Calu3 (cell line): ENCODE measurements at regions not wholly inside any gene's neighbourhood (a gene's known extent, or its start where the extent isn't known, plus 50 kb on each side); places are given as distances from the start of the nearest gene placed in this dataset.
A peak's percentile ranks its signal among the peaks of the same experiment; 100 is the strongest.

Experiments used
- BruUV-seq: library from RNA; stranded (reverse); fragments of 400-500 nt; replicated peaks from 2 replicates; lab custom pipeline; 2021; lab: Mats Ljungman, UMichigan
- CTCF ChIA-PET: fragments of 300-600 bp; sonication (Branson Sonifier 250); formaldehyde crosslinking; loops from one replicate; lab custom pipeline; 2022; ENCODE audit warnings: antibody characterized with exemption; lab: Charles Lee
- DNase-seq: peaks from one replicate; pipeline ENCODE4 v3.0.0; 2022
- H3K27ac Mint-ChIP-seq: one replicate; pipeline ENCODE4 v1.8.0; 2022; ENCODE audit warnings: mixed read lengths; ENCODE audit not compliant: unreplicated experiment
- H3K27me3 Mint-ChIP-seq: one replicate; pipeline ENCODE4 v1.8.0; 2022; ENCODE audit warnings: mixed read lengths; ENCODE audit not compliant: unreplicated experiment
- H3K36me3 Mint-ChIP-seq: one replicate; pipeline ENCODE4 v1.8.0; 2022; ENCODE audit warnings: mild to moderate bottlenecking, moderate library complexity, mixed read lengths; ENCODE audit not compliant: insufficient read depth, unreplicated experiment
- H3K4me1 Mint-ChIP-seq: one replicate; pipeline ENCODE4 v1.8.0; 2022; ENCODE audit warnings: mild to moderate bottlenecking, low read depth, mixed read lengths; ENCODE audit not compliant: unreplicated experiment
- H3K4me3 Mint-ChIP-seq: one replicate; pipeline ENCODE4 v1.8.0; 2022; ENCODE audit warnings: mild to moderate bottlenecking, low read depth, moderate library complexity, mixed read lengths; ENCODE audit not compliant: unreplicated experiment
- H3K9me3 Mint-ChIP-seq: one replicate; pipeline ENCODE4 v1.8.0; 2022; ENCODE audit warnings: low read depth, mixed read lengths; ENCODE audit not compliant: unreplicated experiment
- intact Hi-C: fragments of 100-400 bp; cut with micrococcal nuclease; formaldehyde crosslinking; loops from one replicate; pipeline ENCODE4 v1.10.0; 2022; ENCODE audit not compliant: unreplicated experiment
- TF ChIP-seq, protein P1 (sequence below): fragments of 200-600 bp; IDR thresholded peaks from one replicate; pipeline ENCODE4 v1.8.0; 2022; ENCODE audit warnings: antibody characterized with exemption; ENCODE audit not compliant: unreplicated experiment

DNA sequence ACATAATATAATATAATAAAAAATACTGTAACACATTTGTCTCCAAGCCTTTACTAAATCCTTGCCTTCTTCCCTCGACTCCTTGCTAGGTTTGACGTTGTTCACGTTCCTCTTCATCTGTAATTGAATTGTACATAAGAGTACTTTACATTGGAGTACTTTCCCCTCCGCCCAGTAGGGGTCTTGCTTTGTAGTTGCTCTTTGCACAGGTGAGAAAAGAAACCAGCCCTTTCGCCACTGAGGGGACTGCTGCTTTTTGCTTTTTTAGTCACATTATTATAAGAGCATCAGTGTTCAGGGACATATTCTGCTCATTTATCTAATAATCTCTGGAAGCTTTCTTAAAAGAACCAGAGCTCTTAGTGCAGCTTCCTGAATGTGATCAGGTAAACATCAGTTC is 115.0 kb downstream of the CETN3 start:
- no peaks in the 10 kb centered on the region for H3K9me3 Mint-ChIP-seq
- no peaks in the 10 kb centered on the region for H3K27me3 Mint-ChIP-seq
- H3K4me3 Mint-ChIP-seq, result no peak overlapping the region
- BruUV-seq, result no TSS peak
- no peaks in the 10 kb centered on the region for H3K4me1 Mint-ChIP-seq
- DNase-seq, result peak; percentile 2
- intact Hi-C loops, result no loop called here
- TF ChIP-seq, protein P1, sequence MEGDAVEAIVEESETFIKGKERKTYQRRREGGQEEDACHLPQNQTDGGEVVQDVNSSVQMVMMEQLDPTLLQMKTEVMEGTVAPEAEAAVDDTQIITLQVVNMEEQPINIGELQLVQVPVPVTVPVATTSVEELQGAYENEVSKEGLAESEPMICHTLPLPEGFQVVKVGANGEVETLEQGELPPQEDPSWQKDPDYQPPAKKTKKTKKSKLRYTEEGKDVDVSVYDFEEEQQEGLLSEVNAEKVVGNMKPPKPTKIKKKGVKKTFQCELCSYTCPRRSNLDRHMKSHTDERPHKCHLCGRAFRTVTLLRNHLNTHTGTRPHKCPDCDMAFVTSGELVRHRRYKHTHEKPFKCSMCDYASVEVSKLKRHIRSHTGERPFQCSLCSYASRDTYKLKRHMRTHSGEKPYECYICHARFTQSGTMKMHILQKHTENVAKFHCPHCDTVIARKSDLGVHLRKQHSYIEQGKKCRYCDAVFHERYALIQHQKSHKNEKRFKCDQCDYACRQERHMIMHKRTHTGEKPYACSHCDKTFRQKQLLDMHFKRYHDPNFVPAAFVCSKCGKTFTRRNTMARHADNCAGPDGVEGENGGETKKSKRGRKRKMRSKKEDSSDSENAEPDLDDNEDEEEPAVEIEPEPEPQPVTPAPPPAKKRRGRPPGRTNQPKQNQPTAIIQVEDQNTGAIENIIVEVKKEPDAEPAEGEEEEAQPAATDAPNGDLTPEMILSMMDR, result no peak
- CTCF ChIA-PET, result no interaction called here
- no peaks in the 10 kb centered on the region for H3K36me3 Mint-ChIP-seq
- H3K27ac Mint-ChIP-seq, result no peak overlapping the region

DNA sequence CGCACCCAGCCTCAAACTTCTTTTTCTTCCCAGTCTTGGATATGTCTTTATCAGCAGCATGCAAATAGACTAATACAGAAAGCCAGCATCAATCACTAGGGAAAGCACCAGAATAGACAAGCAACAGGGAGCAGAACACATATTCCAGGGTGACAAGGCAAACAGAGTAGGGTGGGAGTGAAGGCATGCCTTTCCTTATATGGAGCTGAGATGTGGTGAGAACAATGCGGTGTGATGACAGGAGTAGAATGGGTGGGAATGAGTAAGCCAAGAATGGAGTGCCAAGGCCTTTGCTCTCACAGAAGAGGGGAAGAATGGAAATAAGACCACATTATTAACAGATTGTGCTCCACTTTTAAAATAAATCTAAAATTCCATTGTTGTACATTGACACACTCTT is 115.6 kb downstream of the CETN3 start:
- no peaks in the 10 kb centered on the region for H3K4me1 Mint-ChIP-seq
- TF ChIP-seq, protein P1, result no peak
- no TSS peak for BruUV-seq
- no peak for DNase-seq
- H3K27ac Mint-ChIP-seq, result no peak overlapping the region
- H3K36me3 Mint-ChIP-seq, result no peaks in the 10 kb centered on the region
- no peaks in the 10 kb centered on the region for H3K27me3 Mint-ChIP-seq
- no peaks in the 10 kb centered on the region for H3K9me3 Mint-ChIP-seq
- intact Hi-C loops, result no loop called here
- CTCF ChIA-PET, result no interaction called here
- H3K4me3 Mint-ChIP-seq, result no peak overlapping the region

DNA sequence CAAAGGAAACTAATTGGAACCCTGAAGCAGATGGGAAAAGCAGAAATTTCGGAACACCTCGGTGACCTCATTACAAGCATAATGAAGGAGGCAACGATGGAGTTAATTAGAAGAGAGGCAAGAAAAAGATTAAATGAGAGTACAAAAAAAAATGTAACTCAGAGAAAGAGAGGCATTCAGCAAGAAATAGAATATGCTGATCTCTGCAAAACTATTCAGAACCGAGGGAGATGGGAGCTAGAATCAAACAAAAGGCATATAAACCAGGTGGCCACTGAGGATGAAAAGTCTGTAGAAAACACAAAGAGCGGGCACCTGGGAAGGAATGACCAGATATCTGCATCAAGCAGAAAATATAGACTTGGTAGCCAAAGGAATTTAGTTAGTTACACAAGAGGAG is 118.9 kb downstream of the CETN3 start:
- BruUV-seq, result no TSS peak
- TF ChIP-seq, protein P1, result no peak
- Mint-ChIP-seq H3K36me3 (no peaks in the 10 kb centered on the region), H3K4me3 (no peak overlapping the region), H3K27me3 (no peaks in the 10 kb centered on the region), H3K9me3 (no peaks in the 10 kb centered on the region), H3K27ac (no peak overlapping the region), H3K4me1 (no peaks in the 10 kb centered on the region)
- CTCF ChIA-PET, result no interaction called here
- DNase-seq, result no peak
- intact Hi-C loops, result no loop called here

DNA sequence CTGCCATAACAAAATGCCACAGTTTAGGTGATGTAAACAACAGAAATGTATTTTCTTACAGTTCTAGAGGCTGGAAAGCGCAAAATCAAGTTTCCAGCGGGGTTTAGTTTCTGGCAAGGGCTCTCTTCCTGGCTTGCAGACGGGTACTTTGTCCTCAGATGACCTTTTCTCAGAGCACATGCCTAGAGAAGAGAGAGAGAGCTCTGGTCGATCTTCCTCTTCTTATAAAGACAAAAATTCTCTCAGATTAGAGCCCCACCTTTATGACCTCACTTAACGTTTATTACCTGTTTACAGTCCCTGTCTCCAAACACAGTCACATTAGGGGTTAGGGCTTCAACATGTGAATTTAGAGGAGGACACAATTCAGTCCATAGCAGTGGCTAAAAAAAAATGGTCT is 119.7 kb downstream of the CETN3 start:
- CTCF ChIA-PET, result no interaction called here
- BruUV-seq, result no TSS peak
- no peak overlapping the region for H3K27ac Mint-ChIP-seq
- TF ChIP-seq, protein P1, result no peak
- H3K4me3 Mint-ChIP-seq, result no peak overlapping the region
- no peaks in the 10 kb centered on the region for H3K36me3 Mint-ChIP-seq
- intact Hi-C loops, result no loop called here
- no peaks in the 10 kb centered on the region for H3K27me3 Mint-ChIP-seq
- no peaks in the 10 kb centered on the region for H3K4me1 Mint-ChIP-seq
- H3K9me3 Mint-ChIP-seq, result no peaks in the 10 kb centered on the region
- DNase-seq, result no peak
